ENCODE measurements at regions not wholly inside any gene's neighbourhood (a gene's known extent, or its start where the extent isn't known, plus 50 kb on each side); places are given as distances from the start of the nearest gene placed in this dataset.

DNA sequence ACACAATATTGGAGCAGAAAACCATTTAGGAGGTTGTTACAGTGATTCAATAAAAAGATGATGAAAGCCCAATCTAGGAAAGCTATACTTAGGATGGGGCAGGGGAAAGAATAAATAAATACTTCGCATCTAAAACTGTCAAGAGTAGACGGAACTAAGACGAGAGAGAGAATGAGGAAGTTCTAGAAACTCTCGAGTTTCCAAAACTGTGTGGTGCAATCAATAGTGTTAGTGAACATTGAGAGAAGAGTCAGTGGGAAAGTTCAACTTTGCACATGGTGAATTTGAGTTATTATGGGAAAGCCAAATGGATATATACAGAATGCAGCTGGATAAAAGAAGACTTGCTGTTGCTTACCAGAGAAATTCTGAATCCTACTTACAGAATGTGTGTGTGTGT lies 133.8 kb upstream of the MEOX2 start:
- Histone ChIP-seq H2AFZ (ENCODE audit: low read depth, low read length) (no peak overlapping the region), H3K9ac (ENCODE audit: insufficient read depth in 1 of 2, low read depth in 2 of 2, low read length in 2 of 2) (no peak overlapping the region), H3K79me2 (ENCODE audit: control insufficient read depth, insufficient read depth, low read length) (no peaks in the 10 kb centered on the region), H3K27ac (ENCODE audit: extremely low read depth, low read depth, low read length) (no peak overlapping the region), H3K36me3 (ENCODE audit: control insufficient read depth, insufficient read depth, low read length) (no peaks in the 10 kb centered on the region), H3K4me3 (no peak overlapping the region), H4K20me1 (replicated peaks; ENCODE audit: control insufficient read depth, insufficient read depth, low read length) (no peaks in the 10 kb centered on the region), H3K4me2 (ENCODE audit: insufficient read depth, low read length) (no peak overlapping the region), H3K9me3 (replicated peaks; ENCODE audit: control insufficient read depth, insufficient read depth, low read depth, low read length) (no peaks in the 10 kb centered on the region), H3K27me3 (ENCODE audit: control insufficient read depth in 2 of 2, insufficient read depth in 2 of 2, low read length in 2 of 2) (no peaks in the 10 kb centered on the region), H3K4me1 (replicated peaks in 1 of 2; ENCODE audit: control insufficient read depth in 2 of 2, insufficient read depth in 2 of 2, low read length in 2 of 2) (no peaks in the 10 kb centered on the region), H3K9me1 (ENCODE audit: control insufficient read depth, insufficient read depth, low read length) (no peaks in the 10 kb centered on the region)
- intact Hi-C loops (cut with micrococcal nuclease), result no loop called here
- ChIA-PET CTCF (ENCODE audit: low intra/inter-chr PET ratio) (no interaction called here), POLR2A (no interaction called here)
- no peak for FAIRE-seq
- WGBS (ENCODE audit: insufficient coverage, low coverage, missing lambda C conversion rate), result 0% methylated on average over 4 of the region's 4 CpGs
- no peak for TF ChIP-seq TSC22D4 (tag; IDR thresholded peaks at IDR 0.05)
- no peak for TF ChIP-seq BRF1 (IDR thresholded peaks at IDR 0.05; ENCODE audit: borderline replicate concordance, extremely low read depth, insufficient read length)
- no peak for TF ChIP-seq MEIS2 (IDR thresholded peaks at IDR 0.05; ENCODE audit: partially characterized antibody)
- TF ChIP-seq PRPF4 (IDR thresholded peaks at IDR 0.05; ENCODE audit: insufficient read depth, low read depth, low read length, poor library complexity, severe bottlenecking), result no peak
- TF ChIP-seq, protein P1, sequence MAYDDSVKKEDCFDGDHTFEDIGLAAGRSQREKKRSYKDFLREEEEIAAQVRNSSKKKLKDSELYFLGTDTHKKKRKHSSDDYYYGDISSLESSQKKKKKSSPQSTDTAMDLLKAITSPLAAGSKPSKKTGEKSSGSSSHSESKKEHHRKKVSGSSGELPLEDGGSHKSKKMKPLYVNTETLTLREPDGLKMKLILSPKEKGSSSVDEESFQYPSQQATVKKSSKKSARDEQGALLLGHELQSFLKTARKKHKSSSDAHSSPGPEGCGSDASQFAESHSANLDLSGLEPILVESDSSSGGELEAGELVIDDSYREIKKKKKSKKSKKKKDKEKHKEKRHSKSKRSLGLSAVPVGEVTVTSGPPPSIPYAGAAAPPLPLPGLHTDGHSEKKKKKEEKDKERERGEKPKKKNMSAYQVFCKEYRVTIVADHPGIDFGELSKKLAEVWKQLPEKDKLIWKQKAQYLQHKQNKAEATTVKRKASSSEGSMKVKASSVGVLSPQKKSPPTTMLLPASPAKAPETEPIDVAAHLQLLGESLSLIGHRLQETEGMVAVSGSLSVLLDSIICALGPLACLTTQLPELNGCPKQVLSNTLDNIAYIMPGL (CRISPR knock-in tag; IDR thresholded peaks at IDR 0.05), result no peak
- no peak for TF ChIP-seq ZNF143 (CRISPR knock-in tag; IDR thresholded peaks at IDR 0.05)
- TF ChIP-seq, protein P2, sequence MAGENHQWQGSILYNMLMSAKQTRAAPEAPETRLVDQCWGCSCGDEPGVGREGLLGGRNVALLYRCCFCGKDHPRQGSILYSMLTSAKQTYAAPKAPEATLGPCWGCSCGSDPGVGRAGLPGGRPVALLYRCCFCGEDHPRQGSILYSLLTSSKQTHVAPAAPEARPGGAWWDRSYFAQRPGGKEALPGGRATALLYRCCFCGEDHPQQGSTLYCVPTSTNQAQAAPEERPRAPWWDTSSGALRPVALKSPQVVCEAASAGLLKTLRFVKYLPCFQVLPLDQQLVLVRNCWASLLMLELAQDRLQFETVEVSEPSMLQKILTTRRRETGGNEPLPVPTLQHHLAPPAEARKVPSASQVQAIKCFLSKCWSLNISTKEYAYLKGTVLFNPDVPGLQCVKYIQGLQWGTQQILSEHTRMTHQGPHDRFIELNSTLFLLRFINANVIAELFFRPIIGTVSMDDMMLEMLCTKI (IDR thresholded peaks at IDR 0.05; ENCODE audit: partially characterized antibody), result no peak
- TF ChIP-seq CREBBP (IDR thresholded peaks at IDR 0.05; ENCODE audit: low read depth, low read length), result no peak
- TF ChIP-seq, protein P3, sequence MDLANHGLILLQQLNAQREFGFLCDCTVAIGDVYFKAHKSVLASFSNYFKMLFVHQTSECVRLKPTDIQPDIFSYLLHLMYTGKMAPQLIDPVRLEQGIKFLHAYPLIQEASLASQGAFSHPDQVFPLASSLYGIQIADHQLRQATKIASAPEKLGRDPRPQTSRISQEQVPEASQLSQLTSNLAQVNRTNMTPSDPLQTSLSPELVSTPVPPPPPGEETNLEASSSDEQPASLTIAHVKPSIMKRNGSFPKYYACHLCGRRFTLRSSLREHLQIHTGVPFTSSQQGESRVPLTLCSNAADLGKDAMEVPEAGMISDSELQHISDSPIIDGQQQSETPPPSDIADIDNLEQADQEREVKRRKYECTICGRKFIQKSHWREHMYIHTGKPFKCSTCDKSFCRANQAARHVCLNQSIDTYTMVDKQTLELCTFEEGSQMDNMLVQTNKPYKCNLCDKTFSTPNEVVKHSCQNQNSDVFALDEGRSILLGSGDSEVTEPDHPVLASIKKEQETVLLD (IDR thresholded peaks at IDR 0.05), result no peak
- in situ Hi-C loops (cut with MboI), result no loop called here
- no TSS peak for BruUV-seq (replicated peaks)
- no peak for ATAC-seq
- DNase-seq (ENCODE audit: extremely low read depth in 1 of 4, low spot score in 3 of 4), result no peak
